Liver (tissue), 8 donors: ENCODE measurements at regions not wholly inside any gene's neighbourhood (a gene's known extent, or its start where the extent isn't known, plus 50 kb on each side); places are given as distances from the start of the nearest gene placed in this dataset.

Source experiments
- DNase-seq: peaks from one replicate; pipeline ENCODE4 v3.0.0-alpha.2; 2017; ENCODE audit warnings: low spot score
- H3K27ac ChIP-seq, 2 donors: one replicate each; pipeline ENCODE4 v1.7.0; 2013; ENCODE audit warnings: inconsistent platforms in 2 of 2, low read length in 2 of 2, control low read depth in 1 of 2, low read depth in 1 of 2, mild to moderate bottlenecking in 1 of 2
- H3K27me3 ChIP-seq, 4 donors: one replicate each; pipeline versions ENCODE4 v1.6.1 to v1.7.0; 2013; ENCODE audit warnings: low read length in 3 of 4, inconsistent platforms in 1 of 4, mild to moderate bottlenecking in 1 of 4, moderate library complexity in 1 of 4; ENCODE audit not compliant: control insufficient read depth in 4 of 4, insufficient read depth in 4 of 4
- H3K36me3 ChIP-seq, 4 donors: one replicate each; pipeline versions ENCODE4 v1.6.1 to v1.7.0; 2013; ENCODE audit warnings: low read length in 3 of 4, mild to moderate bottlenecking in 3 of 4, low read depth in 1 of 4, moderate library complexity in 1 of 4; ENCODE audit not compliant: control insufficient read depth in 4 of 4, insufficient read depth in 3 of 4
- H3K4me1 ChIP-seq, 4 donors: one replicate each; pipeline versions ENCODE4 v1.6.1 to v1.7.0; 2013; ENCODE audit warnings: low read length in 3 of 4, mild to moderate bottlenecking in 3 of 4, moderate library complexity in 1 of 4; ENCODE audit not compliant: control insufficient read depth in 4 of 4, insufficient read depth in 4 of 4
- H3K4me3 ChIP-seq, 3 donors: one replicate each; pipeline versions ENCODE4 v1.6.1 to v1.7.0; 2013; ENCODE audit warnings: low read length in 3 of 3, control low read depth in 1 of 3, low read depth in 1 of 3, mild to moderate bottlenecking in 1 of 3
- H3K9ac ChIP-seq, 2 donors: one replicate each; pipeline ENCODE4 v1.7.0; 2013; ENCODE audit warnings: low read length in 2 of 2, mild to moderate bottlenecking in 2 of 2, moderate library complexity in 2 of 2, control low read depth in 1 of 2, low read depth in 1 of 2
- H3K9me3 ChIP-seq, 4 donors: one replicate each; pipeline versions ENCODE4 v1.6.1 to v1.7.0; 2013; ENCODE audit warnings: low read length in 3 of 4; ENCODE audit not compliant: control insufficient read depth in 4 of 4
- EGR1 ChIP-seq, 2 donors: IDR thresholded peaks; 2 replicates each; pipeline ENCODE4 v1.6.1; 2016 to 2018; ENCODE audit warnings: antibody characterized with exemption in 2 of 2, low read depth in 2 of 2
- FOXA1 ChIP-seq: IDR thresholded peaks from 2 replicates; pipeline ENCODE4 v1.6.1; 2016; ENCODE audit warnings: antibody characterized with exemption
- FOXA2 ChIP-seq: IDR thresholded peaks from 2 replicates; pipeline ENCODE4 v1.6.1; 2016; ENCODE audit warnings: antibody characterized with exemption
- GABPA ChIP-seq, 2 donors: IDR thresholded peaks in 1 of 2; conservative IDR thresholded peaks in 1 of 2; 2 replicates each; pipeline ENCODE4 v1.6.1; 2016; ENCODE audit warnings: antibody characterized with exemption in 2 of 2, mild to moderate bottlenecking in 1 of 2, moderate library complexity in 1 of 2
- HNF4A ChIP-seq, 2 donors: conservative IDR thresholded peaks; 2 replicates each; pipeline ENCODE4 v1.6.1; 2016; ENCODE audit warnings: antibody characterized with exemption in 2 of 2, mild to moderate bottlenecking in 2 of 2
- HNF4G ChIP-seq: IDR thresholded peaks from 2 replicates; pipeline ENCODE4 v1.6.1; 2016; ENCODE audit warnings: antibody characterized with exemption
- JUND ChIP-seq, 2 donors: IDR thresholded peaks; 2 replicates each; pipeline ENCODE4 v1.6.1; 2016; ENCODE audit warnings: antibody characterized with exemption in 2 of 2
- NR2F2 ChIP-seq: IDR thresholded peaks from 2 replicates; pipeline ENCODE4 v1.6.1; 2016; ENCODE audit warnings: antibody characterized with exemption
- RAD21 ChIP-seq, 2 donors: IDR thresholded peaks; 2 replicates each; pipeline ENCODE4 v1.6.1; 2016; ENCODE audit warnings: antibody characterized with exemption in 2 of 2, mild to moderate bottlenecking in 2 of 2
- RXRA ChIP-seq, 2 donors: IDR thresholded peaks; 2 replicates each; pipeline ENCODE4 v1.6.1; 2017 to 2018; ENCODE audit warnings: antibody characterized with exemption in 2 of 2, mild to moderate bottlenecking in 1 of 2
- SP1 ChIP-seq: IDR thresholded peaks from 2 replicates; pipeline ENCODE4 v1.6.1; 2018; ENCODE audit warnings: antibody characterized with exemption, mild to moderate bottlenecking
- TAF1 ChIP-seq: conservative IDR thresholded peaks from 2 replicates; pipeline ENCODE4 v1.6.1; 2016; ENCODE audit warnings: antibody characterized with exemption, mild to moderate bottlenecking
- YY1 ChIP-seq: IDR thresholded peaks from 2 replicates; pipeline ENCODE4 v1.6.1; 2016; ENCODE audit warnings: antibody characterized with exemption, mild to moderate bottlenecking
- WGBS: extraction: QIAGEN DNeasy Blood & Tissue Kit; methylation state at CpG from one replicate; pipeline ENCODE4 v1.1.7; 2013; 5-methylcytosine and 5-hydroxymethylcytosine counted together
- TF ChIP-seq, protein P1 (sequence below): fragments of 150-350 bp; IDR thresholded peaks from 2 replicates; pipeline ENCODE4 v1.5.1; 2017; ENCODE audit warnings: improper control_type of control experiment, low read depth, low read length; ENCODE audit not compliant: missing input control
- TF ChIP-seq, protein P2 (sequence below): IDR thresholded peaks from 2 replicates; pipeline ENCODE4 v1.6.1; 2016; ENCODE audit warnings: antibody characterized with exemption, mild to moderate bottlenecking
- TF ChIP-seq, protein P3 (sequence below): IDR thresholded peaks from 2 replicates; pipeline ENCODE4 v1.6.1; 2016; ENCODE audit warnings: antibody characterized with exemption
- TF ChIP-seq, protein P4 (sequence below): IDR thresholded peaks from 2 replicates; pipeline ENCODE4 v1.6.1; 2016; ENCODE audit warnings: antibody characterized with exemption
- TF ChIP-seq, protein P5 (sequence below): IDR thresholded peaks from 2 replicates; pipeline ENCODE4 v1.6.1; 2016; ENCODE audit warnings: antibody characterized with exemption
- donor health status: healthy.
- donor health status: healthy.
- donor health status: healthy.
- donor health status: healthy.
- donor health status: healthy.

DNA sequence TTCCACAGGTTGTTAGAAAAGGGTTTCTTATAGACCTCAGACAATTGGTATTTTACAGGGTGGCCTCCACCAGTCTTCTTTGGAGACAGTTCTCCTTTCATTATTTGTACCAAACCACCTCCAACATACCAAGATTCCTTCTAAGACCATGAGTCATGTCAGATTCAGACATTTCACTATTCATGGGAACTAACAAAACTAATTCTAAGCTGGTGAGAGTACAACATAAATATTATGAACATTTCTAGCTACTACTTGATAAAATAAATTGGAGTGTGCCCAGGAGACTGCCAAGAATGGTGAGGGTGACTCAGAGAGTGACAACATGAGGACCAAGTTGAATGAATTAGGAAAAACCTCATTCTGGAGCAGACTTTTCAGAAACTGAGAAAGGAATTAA lies 494.6 kb upstream of the LRRC4C start:
- Histone ChIP-seq H3K9ac (no peak overlapping the region), H3K4me1 (no peaks in the 10 kb centered on the region), H3K4me3 (no peak overlapping the region), H3K27ac (no peak overlapping the region), H3K27me3 (no peaks in the 10 kb centered on the region), H3K36me3 (no peaks in the 10 kb centered on the region), H3K9me3 (no peaks in the 10 kb centered on the region)
- DNase-seq: no peak
- TF ChIP-seq EGR1 (IDR thresholded peaks at IDR 0.05; ENCODE audit: low read depth in 2 of 2) (no peak), TAF1 (no peak), RAD21 (IDR thresholded peaks at IDR 0.05) (no peak), FOXA1 (no peak), JUND (IDR thresholded peaks at IDR 0.05) (no peak), RXRA (IDR thresholded peaks at IDR 0.05) (no peak), NR2F2 (no peak), FOXA2 (no peak), HNF4G (no peak), HNF4A (conservative IDR thresholded peaks at IDR 0.05) (no peak), YY1 (no peak), GABPA (IDR thresholded peaks at IDR 0.05 in 1 of 2, conservative IDR thresholded peaks at IDR 0.05 in 1 of 2) (no peak), SP1 (no peak)
- TF ChIP-seq, protein P1, sequence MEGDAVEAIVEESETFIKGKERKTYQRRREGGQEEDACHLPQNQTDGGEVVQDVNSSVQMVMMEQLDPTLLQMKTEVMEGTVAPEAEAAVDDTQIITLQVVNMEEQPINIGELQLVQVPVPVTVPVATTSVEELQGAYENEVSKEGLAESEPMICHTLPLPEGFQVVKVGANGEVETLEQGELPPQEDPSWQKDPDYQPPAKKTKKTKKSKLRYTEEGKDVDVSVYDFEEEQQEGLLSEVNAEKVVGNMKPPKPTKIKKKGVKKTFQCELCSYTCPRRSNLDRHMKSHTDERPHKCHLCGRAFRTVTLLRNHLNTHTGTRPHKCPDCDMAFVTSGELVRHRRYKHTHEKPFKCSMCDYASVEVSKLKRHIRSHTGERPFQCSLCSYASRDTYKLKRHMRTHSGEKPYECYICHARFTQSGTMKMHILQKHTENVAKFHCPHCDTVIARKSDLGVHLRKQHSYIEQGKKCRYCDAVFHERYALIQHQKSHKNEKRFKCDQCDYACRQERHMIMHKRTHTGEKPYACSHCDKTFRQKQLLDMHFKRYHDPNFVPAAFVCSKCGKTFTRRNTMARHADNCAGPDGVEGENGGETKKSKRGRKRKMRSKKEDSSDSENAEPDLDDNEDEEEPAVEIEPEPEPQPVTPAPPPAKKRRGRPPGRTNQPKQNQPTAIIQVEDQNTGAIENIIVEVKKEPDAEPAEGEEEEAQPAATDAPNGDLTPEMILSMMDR: no peak
- TF ChIP-seq, protein P2, sequence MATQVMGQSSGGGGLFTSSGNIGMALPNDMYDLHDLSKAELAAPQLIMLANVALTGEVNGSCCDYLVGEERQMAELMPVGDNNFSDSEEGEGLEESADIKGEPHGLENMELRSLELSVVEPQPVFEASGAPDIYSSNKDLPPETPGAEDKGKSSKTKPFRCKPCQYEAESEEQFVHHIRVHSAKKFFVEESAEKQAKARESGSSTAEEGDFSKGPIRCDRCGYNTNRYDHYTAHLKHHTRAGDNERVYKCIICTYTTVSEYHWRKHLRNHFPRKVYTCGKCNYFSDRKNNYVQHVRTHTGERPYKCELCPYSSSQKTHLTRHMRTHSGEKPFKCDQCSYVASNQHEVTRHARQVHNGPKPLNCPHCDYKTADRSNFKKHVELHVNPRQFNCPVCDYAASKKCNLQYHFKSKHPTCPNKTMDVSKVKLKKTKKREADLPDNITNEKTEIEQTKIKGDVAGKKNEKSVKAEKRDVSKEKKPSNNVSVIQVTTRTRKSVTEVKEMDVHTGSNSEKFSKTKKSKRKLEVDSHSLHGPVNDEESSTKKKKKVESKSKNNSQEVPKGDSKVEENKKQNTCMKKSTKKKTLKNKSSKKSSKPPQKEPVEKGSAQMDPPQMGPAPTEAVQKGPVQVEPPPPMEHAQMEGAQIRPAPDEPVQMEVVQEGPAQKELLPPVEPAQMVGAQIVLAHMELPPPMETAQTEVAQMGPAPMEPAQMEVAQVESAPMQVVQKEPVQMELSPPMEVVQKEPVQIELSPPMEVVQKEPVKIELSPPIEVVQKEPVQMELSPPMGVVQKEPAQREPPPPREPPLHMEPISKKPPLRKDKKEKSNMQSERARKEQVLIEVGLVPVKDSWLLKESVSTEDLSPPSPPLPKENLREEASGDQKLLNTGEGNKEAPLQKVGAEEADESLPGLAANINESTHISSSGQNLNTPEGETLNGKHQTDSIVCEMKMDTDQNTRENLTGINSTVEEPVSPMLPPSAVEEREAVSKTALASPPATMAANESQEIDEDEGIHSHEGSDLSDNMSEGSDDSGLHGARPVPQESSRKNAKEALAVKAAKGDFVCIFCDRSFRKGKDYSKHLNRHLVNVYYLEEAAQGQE: no peak
- TF ChIP-seq, protein P3, sequence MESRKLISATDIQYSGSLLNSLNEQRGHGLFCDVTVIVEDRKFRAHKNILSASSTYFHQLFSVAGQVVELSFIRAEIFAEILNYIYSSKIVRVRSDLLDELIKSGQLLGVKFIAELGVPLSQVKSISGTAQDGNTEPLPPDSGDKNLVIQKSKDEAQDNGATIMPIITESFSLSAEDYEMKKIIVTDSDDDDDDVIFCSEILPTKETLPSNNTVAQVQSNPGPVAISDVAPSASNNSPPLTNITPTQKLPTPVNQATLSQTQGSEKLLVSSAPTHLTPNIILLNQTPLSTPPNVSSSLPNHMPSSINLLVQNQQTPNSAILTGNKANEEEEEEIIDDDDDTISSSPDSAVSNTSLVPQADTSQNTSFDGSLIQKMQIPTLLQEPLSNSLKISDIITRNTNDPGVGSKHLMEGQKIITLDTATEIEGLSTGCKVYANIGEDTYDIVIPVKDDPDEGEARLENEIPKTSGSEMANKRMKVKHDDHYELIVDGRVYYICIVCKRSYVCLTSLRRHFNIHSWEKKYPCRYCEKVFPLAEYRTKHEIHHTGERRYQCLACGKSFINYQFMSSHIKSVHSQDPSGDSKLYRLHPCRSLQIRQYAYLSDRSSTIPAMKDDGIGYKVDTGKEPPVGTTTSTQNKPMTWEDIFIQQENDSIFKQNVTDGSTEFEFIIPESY: no peak
- TF ChIP-seq, protein P4, sequence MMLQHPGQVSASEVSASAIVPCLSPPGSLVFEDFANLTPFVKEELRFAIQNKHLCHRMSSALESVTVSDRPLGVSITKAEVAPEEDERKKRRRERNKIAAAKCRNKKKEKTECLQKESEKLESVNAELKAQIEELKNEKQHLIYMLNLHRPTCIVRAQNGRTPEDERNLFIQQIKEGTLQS: no peak
- TF ChIP-seq, protein P5, sequence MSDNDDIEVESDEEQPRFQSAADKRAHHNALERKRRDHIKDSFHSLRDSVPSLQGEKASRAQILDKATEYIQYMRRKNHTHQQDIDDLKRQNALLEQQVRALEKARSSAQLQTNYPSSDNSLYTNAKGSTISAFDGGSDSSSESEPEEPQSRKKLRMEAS: no peak

DNA sequence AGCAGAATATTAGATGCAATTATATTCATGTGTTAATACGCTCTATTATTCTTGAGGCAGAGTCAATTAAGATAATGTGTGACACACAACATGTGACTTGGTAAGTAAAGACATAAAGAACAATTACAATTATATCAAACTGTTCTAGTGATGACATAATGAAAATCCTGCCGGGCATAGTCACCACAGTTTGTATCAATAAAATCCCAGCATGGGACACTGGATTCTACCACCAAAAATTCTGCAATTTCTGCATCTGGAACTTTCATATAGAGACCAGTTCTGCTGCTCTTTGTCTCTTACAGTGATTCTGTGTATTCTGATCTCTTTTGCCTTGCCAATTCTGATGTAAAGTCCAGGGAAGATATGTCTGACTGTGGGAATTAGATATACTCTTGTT lies 495.6 kb upstream of the LRRC4C start:
- DNase-seq: no peak
- Histone ChIP-seq H3K4me3 (no peak overlapping the region), H3K4me1 (no peaks in the 10 kb centered on the region), H3K36me3 (no peaks in the 10 kb centered on the region), H3K9me3 (no peaks in the 10 kb centered on the region), H3K27me3 (no peaks in the 10 kb centered on the region), H3K27ac (no peak overlapping the region), H3K9ac (no peak overlapping the region)
- 84% methylated on average over 2 of the region's 2 CpGs for WGBS
- TF ChIP-seq, protein P3: no peak
- TF ChIP-seq HNF4G: no peak
- no peak for TF ChIP-seq RAD21 (IDR thresholded peaks at IDR 0.05)
- TF ChIP-seq, protein P5: no peak
